ENCODE measurements at regions not wholly inside any gene's neighbourhood (a gene's known extent, or its start where the extent isn't known, plus 50 kb on each side); places are given as distances from the start of the nearest gene placed in this dataset.

DNA sequence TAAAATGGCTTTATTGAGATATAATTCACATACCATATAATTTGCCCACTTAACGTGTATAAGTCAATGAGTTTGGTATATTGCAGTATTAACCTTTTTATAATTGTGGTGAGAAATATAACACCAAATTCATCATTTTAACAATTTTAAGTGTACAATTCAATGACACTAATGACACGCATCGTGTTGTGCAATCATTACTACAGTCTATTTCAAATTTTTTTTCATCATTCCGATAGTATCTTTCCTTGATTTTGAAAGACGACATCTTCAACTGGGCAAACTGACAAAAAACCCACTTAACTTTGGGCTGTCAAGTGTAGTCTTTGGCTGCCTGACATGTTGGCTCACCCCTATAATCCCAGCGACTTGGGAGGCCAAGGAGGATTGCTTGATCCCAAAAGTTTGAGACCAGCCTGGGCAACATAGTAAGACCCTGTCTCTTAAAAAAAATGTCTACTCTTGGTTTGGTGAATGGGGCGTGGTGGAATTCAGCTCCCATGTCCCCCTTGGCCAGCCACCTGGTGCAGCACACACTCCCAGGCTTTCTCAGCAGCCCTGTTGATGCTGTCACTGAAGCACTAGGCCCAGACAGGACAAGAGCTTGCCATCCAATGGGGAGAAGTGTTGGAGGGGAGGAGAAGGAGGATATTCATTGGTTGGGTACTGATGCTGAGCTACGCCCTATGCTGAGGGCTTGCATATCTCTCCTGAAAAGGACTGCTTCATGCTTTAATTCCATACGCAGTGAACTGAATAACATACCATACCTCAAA, 150.5 kb downstream of the CD83 start:
- Histone ChIP-seq H3K4me1 (ENCODE audit: low read length) (no peaks in the 10 kb centered on the region), H3K27me3 (replicated peaks; ENCODE audit: insufficient read depth, low read length) (no peaks in the 10 kb centered on the region), H3K79me2 (ENCODE audit: low read length) (no peaks in the 10 kb centered on the region), H3K27ac (ENCODE audit: low read length) (no peak overlapping the region), H4K20me1 (ENCODE audit: insufficient read depth, low read length) (no peaks in the 10 kb centered on the region), H3K9me2 (replicated peaks; ENCODE audit: insufficient read depth, low read length) (no peaks in the 10 kb centered on the region), H3K4me3 (ENCODE audit: low read length) (no peak overlapping the region), H3K9me3 (replicated peaks; ENCODE audit: insufficient read depth, low read length) (no peaks in the 10 kb centered on the region), H2AFZ (ENCODE audit: low read length) (no peak overlapping the region), H3K4me2 (ENCODE audit: low read depth, low read length) (no peak overlapping the region), H3F3A (ENCODE audit: insufficient read depth, low read length) (no peaks in the 10 kb centered on the region), H3K9ac (ENCODE audit: low read length) (no peak overlapping the region), H3K36me3 (replicated peaks; ENCODE audit: insufficient read depth, low read length) (no peaks in the 10 kb centered on the region)
- TF ChIP-seq EZH2phosphoT487 (IDR thresholded peaks at IDR 0.05; ENCODE audit: low read length) (no peak), EZH2 (optimal IDR thresholded peaks at IDR 0.05; ENCODE audit: low read depth, low read length) (no peak)
- TF ChIP-seq, protein P1, sequence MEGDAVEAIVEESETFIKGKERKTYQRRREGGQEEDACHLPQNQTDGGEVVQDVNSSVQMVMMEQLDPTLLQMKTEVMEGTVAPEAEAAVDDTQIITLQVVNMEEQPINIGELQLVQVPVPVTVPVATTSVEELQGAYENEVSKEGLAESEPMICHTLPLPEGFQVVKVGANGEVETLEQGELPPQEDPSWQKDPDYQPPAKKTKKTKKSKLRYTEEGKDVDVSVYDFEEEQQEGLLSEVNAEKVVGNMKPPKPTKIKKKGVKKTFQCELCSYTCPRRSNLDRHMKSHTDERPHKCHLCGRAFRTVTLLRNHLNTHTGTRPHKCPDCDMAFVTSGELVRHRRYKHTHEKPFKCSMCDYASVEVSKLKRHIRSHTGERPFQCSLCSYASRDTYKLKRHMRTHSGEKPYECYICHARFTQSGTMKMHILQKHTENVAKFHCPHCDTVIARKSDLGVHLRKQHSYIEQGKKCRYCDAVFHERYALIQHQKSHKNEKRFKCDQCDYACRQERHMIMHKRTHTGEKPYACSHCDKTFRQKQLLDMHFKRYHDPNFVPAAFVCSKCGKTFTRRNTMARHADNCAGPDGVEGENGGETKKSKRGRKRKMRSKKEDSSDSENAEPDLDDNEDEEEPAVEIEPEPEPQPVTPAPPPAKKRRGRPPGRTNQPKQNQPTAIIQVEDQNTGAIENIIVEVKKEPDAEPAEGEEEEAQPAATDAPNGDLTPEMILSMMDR (IDR thresholded peaks at IDR 0.05; ENCODE audit: low read length) = no peak
- no peak for DNase-seq

DNA sequence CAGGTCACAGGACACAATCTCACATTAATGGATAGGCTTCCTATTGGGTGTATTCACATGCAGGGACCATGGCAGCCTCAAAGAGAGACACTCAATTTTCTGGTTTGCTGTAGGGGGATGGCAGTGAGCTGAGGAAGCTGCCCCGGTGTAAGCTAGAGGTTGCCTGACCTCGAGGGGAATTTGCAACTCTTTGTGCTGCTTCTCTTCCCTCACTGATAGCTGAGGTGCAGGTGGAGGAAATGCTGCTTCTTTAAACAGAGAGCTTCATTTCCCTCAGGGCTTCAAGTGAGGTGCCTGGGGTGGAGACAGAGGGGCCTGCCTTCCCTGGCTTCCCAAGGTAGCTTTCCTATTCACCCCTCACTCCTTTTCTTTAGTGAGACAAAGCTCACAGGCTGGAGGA, 151.9 kb downstream of the CD83 start:
- Histone ChIP-seq H3K9ac (ENCODE audit: low read length) (no peak overlapping the region), H3K27me3 (replicated peaks; ENCODE audit: insufficient read depth, low read length) (no peaks in the 10 kb centered on the region), H3K79me2 (ENCODE audit: low read length) (no peaks in the 10 kb centered on the region), H4K20me1 (ENCODE audit: insufficient read depth, low read length) (no peaks in the 10 kb centered on the region), H3K27ac (ENCODE audit: low read length) (no peak overlapping the region), H3K36me3 (replicated peaks; ENCODE audit: insufficient read depth, low read length) (no peaks in the 10 kb centered on the region), H3K9me3 (replicated peaks; ENCODE audit: insufficient read depth, low read length) (no peaks in the 10 kb centered on the region), H3F3A (ENCODE audit: insufficient read depth, low read length) (no peaks in the 10 kb centered on the region), H3K9me2 (replicated peaks; ENCODE audit: insufficient read depth, low read length) (no peaks in the 10 kb centered on the region), H3K4me2 (ENCODE audit: low read depth, low read length) (no peak overlapping the region), H3K4me3 (ENCODE audit: low read length) (no peak overlapping the region), H2AFZ (ENCODE audit: low read length) (no peak overlapping the region), H3K4me1 (ENCODE audit: low read length) (no peaks in the 10 kb centered on the region)
- no peak for DNase-seq
- TF ChIP-seq, protein P1 (IDR thresholded peaks at IDR 0.05; ENCODE audit: low read length) = no peak
- TF ChIP-seq EZH2phosphoT487 (IDR thresholded peaks at IDR 0.05; ENCODE audit: low read length) (no peak), EZH2 (optimal IDR thresholded peaks at IDR 0.05; ENCODE audit: low read depth, low read length) (no peak)

DNA sequence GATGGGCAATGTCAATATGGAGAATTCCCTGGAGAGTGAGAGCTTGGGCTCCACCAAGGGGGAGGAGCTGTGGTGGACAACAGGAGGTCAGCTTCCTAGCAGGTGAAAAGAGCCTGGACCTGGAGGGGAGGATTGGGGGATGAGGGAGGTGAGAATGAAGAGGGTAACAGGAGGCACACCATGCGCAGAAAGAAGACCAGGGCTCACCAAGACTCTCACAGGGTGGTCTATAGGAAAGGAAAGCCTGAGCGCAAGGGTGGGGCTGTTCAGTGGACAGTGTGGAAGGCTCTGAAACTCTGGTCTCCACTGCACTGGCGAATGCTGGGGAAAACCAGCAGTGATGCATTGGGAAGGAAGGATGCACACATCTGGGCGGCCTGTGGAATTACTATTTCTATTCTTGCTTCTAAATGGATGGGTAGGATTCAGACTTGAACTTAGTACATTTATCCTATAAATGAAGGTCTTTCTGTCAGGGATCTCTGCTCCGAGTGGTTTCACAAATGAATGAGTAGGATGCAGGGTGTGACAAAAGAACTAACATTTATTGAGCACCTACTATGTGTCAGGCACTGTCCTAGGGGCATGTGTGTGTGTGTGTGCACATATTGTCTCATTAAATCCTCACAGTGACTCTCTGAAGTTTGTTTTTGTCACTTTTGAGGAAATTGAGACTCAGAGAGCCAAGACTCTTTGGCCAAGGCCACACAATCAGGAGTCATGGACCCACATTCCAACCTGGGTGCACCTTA, 152.7 kb downstream of the CD83 start:
- H3K9me2 ChIP-seq (replicated peaks; ENCODE audit: insufficient read depth, low read length) = no peaks in the 10 kb centered on the region
- no peak overlapping the region for H3K27ac ChIP-seq (ENCODE audit: low read length)
- no peak overlapping the region for H3K4me2 ChIP-seq (ENCODE audit: low read depth, low read length)
- no peaks in the 10 kb centered on the region for H3F3A ChIP-seq (ENCODE audit: insufficient read depth, low read length)
- H3K4me3 ChIP-seq (ENCODE audit: low read length) = no peak overlapping the region
- H3K9ac ChIP-seq (ENCODE audit: low read length) = no peak overlapping the region
- no peak for TF ChIP-seq EZH2 (optimal IDR thresholded peaks at IDR 0.05; ENCODE audit: low read depth, low read length)
- TF ChIP-seq EZH2phosphoT487 (IDR thresholded peaks at IDR 0.05; ENCODE audit: low read length) = no peak
- TF ChIP-seq, protein P1 (IDR thresholded peaks at IDR 0.05; ENCODE audit: low read length) = no peak
- no peaks in the 10 kb centered on the region for H3K4me1 ChIP-seq (ENCODE audit: low read length)
- DNase-seq = no peak
- no peak overlapping the region for H2AFZ ChIP-seq (ENCODE audit: low read length)
- no peaks in the 10 kb centered on the region for H3K36me3 ChIP-seq (replicated peaks; ENCODE audit: insufficient read depth, low read length)
- no peaks in the 10 kb centered on the region for H3K27me3 ChIP-seq (replicated peaks; ENCODE audit: insufficient read depth, low read length)
- no peaks in the 10 kb centered on the region for H3K79me2 ChIP-seq (ENCODE audit: low read length)
- no peaks in the 10 kb centered on the region for H4K20me1 ChIP-seq (ENCODE audit: insufficient read depth, low read length)
- no peaks in the 10 kb centered on the region for H3K9me3 ChIP-seq (replicated peaks; ENCODE audit: insufficient read depth, low read length)

All from MM.1S (cell line).